ENCODE measurements at regions not wholly inside any gene's neighbourhood (a gene's known extent, or its start where the extent isn't known, plus 50 kb on each side); places are given as distances from the start of the nearest gene placed in this dataset.

- TF ChIP-seq CTCF (IDR thresholded peaks at IDR 0.05; ENCODE audit: low read depth, low read length, poor library complexity, severe bottlenecking) (no peak), EZH2phosphoT487 (IDR thresholded peaks at IDR 0.05; ENCODE audit: borderline replicate concordance, low read length) (no peak)
- no peak overlapping the region for H3K4me3 ChIP-seq (ENCODE audit: low read length)
- H3F3A ChIP-seq (ENCODE audit: control insufficient read depth, insufficient read depth), result no peaks in the 10 kb centered on the region
- H3K4me2 ChIP-seq (ENCODE audit: low read length), result no peak overlapping the region
- H3K27ac ChIP-seq (ENCODE audit: low read depth, low read length), result no peak overlapping the region
- no peaks in the 10 kb centered on the region for H4K20me1 ChIP-seq (ENCODE audit: control insufficient read depth, insufficient read depth, low read depth, low read length)
- no peaks in the 10 kb centered on the region for H3K36me3 ChIP-seq (ENCODE audit: control insufficient read depth, low read length)
- no peaks in the 10 kb centered on the region for H3K4me1 ChIP-seq (ENCODE audit: control insufficient read depth, low read length)
- no peaks in the 10 kb centered on the region for H3K79me2 ChIP-seq (ENCODE audit: control insufficient read depth, low read length)
- no peaks in the 10 kb centered on the region for H3K27me3 ChIP-seq (ENCODE audit: control insufficient read depth, low read length)
- no peaks in the 10 kb centered on the region for H3K9me2 ChIP-seq (replicated peaks; ENCODE audit: control insufficient read depth, low read length)
- no peaks in the 10 kb centered on the region for H3K9me3 ChIP-seq (ENCODE audit: control insufficient read depth, insufficient read depth, low read length)
Observed at GRCh38 chr2:35033748-35034147, 1321.8 kb upstream of the CRIM1 start.

- H3K9me2 ChIP-seq (replicated peaks; ENCODE audit: control insufficient read depth, low read length), result no peaks in the 10 kb centered on the region
- TF ChIP-seq CTCF (IDR thresholded peaks at IDR 0.05; ENCODE audit: low read depth, low read length, poor library complexity, severe bottlenecking) (no peak), EZH2phosphoT487 (IDR thresholded peaks at IDR 0.05; ENCODE audit: borderline replicate concordance, low read length) (no peak)
- no peaks in the 10 kb centered on the region for H3K27me3 ChIP-seq (ENCODE audit: control insufficient read depth, low read length)
- H3K36me3 ChIP-seq (ENCODE audit: control insufficient read depth, low read length), result no peaks in the 10 kb centered on the region
- H3K79me2 ChIP-seq (ENCODE audit: control insufficient read depth, low read length), result no peaks in the 10 kb centered on the region
- H3F3A ChIP-seq (ENCODE audit: control insufficient read depth, insufficient read depth), result no peaks in the 10 kb centered on the region
- H4K20me1 ChIP-seq (ENCODE audit: control insufficient read depth, insufficient read depth, low read depth, low read length), result no peaks in the 10 kb centered on the region
- no peaks in the 10 kb centered on the region for H3K9me3 ChIP-seq (ENCODE audit: control insufficient read depth, insufficient read depth, low read length)
- H3K4me1 ChIP-seq (ENCODE audit: control insufficient read depth, low read length), result no peaks in the 10 kb centered on the region
- no peak overlapping the region for H3K4me3 ChIP-seq (ENCODE audit: low read length)
- H3K27ac ChIP-seq (ENCODE audit: low read depth, low read length), result no peak overlapping the region
- H3K4me2 ChIP-seq (ENCODE audit: low read length), result no peak overlapping the region
Observed at GRCh38 chr2:35023545-35023944, 1332.0 kb upstream of the CRIM1 start.

- H3F3A ChIP-seq (ENCODE audit: control insufficient read depth, insufficient read depth), result no peaks in the 10 kb centered on the region
- H3K9me3 ChIP-seq (ENCODE audit: control insufficient read depth, insufficient read depth, low read length), result no peaks in the 10 kb centered on the region
- H3K27ac ChIP-seq (ENCODE audit: low read depth, low read length), result no peak overlapping the region
- H3K4me3 ChIP-seq (ENCODE audit: low read length), result no peak overlapping the region
- no peaks in the 10 kb centered on the region for H3K9me2 ChIP-seq (replicated peaks; ENCODE audit: control insufficient read depth, low read length)
- H3K36me3 ChIP-seq (ENCODE audit: control insufficient read depth, low read length), result no peaks in the 10 kb centered on the region
- no peaks in the 10 kb centered on the region for H3K79me2 ChIP-seq (ENCODE audit: control insufficient read depth, low read length)
- no peaks in the 10 kb centered on the region for H3K4me1 ChIP-seq (ENCODE audit: control insufficient read depth, low read length)
- no peaks in the 10 kb centered on the region for H4K20me1 ChIP-seq (ENCODE audit: control insufficient read depth, insufficient read depth, low read depth, low read length)
- no peaks in the 10 kb centered on the region for H3K27me3 ChIP-seq (ENCODE audit: control insufficient read depth, low read length)
- H3K4me2 ChIP-seq (ENCODE audit: low read length), result no peak overlapping the region
- no peak for TF ChIP-seq CTCF (IDR thresholded peaks at IDR 0.05; ENCODE audit: low read depth, low read length, poor library complexity, severe bottlenecking)
- no peak for TF ChIP-seq EZH2phosphoT487 (IDR thresholded peaks at IDR 0.05; ENCODE audit: borderline replicate concordance, low read length)
Observed at GRCh38 chr2:35000453-35000852, 1355.1 kb upstream of the CRIM1 start.

GRCh38 chr2:34998741-34999140, 1356.8 kb upstream of the CRIM1 start:
- Histone ChIP-seq H3K27ac (ENCODE audit: low read depth, low read length) (no peak overlapping the region), H3K4me3 (ENCODE audit: low read length) (no peak overlapping the region), H3K4me1 (ENCODE audit: control insufficient read depth, low read length) (no peaks in the 10 kb centered on the region), H3K79me2 (ENCODE audit: control insufficient read depth, low read length) (no peaks in the 10 kb centered on the region), H4K20me1 (ENCODE audit: control insufficient read depth, insufficient read depth, low read depth, low read length) (no peaks in the 10 kb centered on the region), H3K27me3 (ENCODE audit: control insufficient read depth, low read length) (no peaks in the 10 kb centered on the region), H3K36me3 (ENCODE audit: control insufficient read depth, low read length) (no peaks in the 10 kb centered on the region), H3K4me2 (ENCODE audit: low read length) (no peak overlapping the region), H3K9me2 (replicated peaks; ENCODE audit: control insufficient read depth, low read length) (no peaks in the 10 kb centered on the region), H3F3A (ENCODE audit: control insufficient read depth, insufficient read depth) (no peaks in the 10 kb centered on the region), H3K9me3 (ENCODE audit: control insufficient read depth, insufficient read depth, low read length) (no peaks in the 10 kb centered on the region)
- TF ChIP-seq CTCF (IDR thresholded peaks at IDR 0.05; ENCODE audit: low read depth, low read length, poor library complexity, severe bottlenecking), result no peak
- TF ChIP-seq EZH2phosphoT487 (IDR thresholded peaks at IDR 0.05; ENCODE audit: borderline replicate concordance, low read length), result no peak
